T-cell (primary cell): ENCODE measurements at regions not wholly inside any gene's neighbourhood (a gene's known extent, or its start where the extent isn't known, plus 50 kb on each side); places are given as distances from the start of the nearest gene placed in this dataset.

Experiments used
- ATAC-seq, 4 experiments: fragments of 200-7000 bp in 3 of 4; fragments of 150-1000 bp in 1 of 4; cut with Tn5 transposase; replicated peaks in 1 of 4; 1 replicate in 3 of 4; 2 replicates in 1 of 4; pipeline ENCODE4 v1.10.0; 2021; ENCODE audit warnings: moderate library complexity in 3 of 4, mild to moderate bottlenecking in 2 of 4, moderate number of reproducible peaks in 1 of 4
- CTCF ChIA-PET, 2 donors: fragments of 300-600 bp; sonication (Branson Sonifier 250); formaldehyde crosslinking; loops; one replicate each; lab custom pipeline; 2022; ENCODE audit warnings: antibody characterized with exemption in 2 of 2; lab: Charles Lee
- POLR2A ChIA-PET, 2 donors: fragments of 300-600 bp; sonication (Branson Sonifier 250); formaldehyde crosslinking; loops; one replicate each; lab custom pipeline; 2022; ENCODE audit warnings: antibody characterized with exemption in 2 of 2; lab: Charles Lee
- DNase-seq, 35 experiments: peaks; one replicate each; pipeline versions ENCODE4 v3.0.0 to v3.0.0-alpha.2; 2013 to 2023
- H3K27ac ChIP-seq: one replicate; pipeline ENCODE4 v1.5.1; 2013; ENCODE audit warnings: low read length
- H3K27me3 ChIP-seq, 2 experiments: replicated peaks in 1 of 2; 1 replicate in 1 of 2; 2 replicates in 1 of 2; pipeline versions ENCODE4 v1.6.1 to v1.7.0; 2013; ENCODE audit warnings: low read length in 1 of 2, mixed read lengths in 1 of 2; ENCODE audit not compliant: control insufficient read depth in 2 of 2, insufficient read depth in 2 of 2; ENCODE audit errors: extremely low read depth in 1 of 2
- H3K36me3 ChIP-seq, 2 donors: 1 replicate in 1 of 2; 2 replicates in 1 of 2; pipeline versions ENCODE4 v1.6.1 to v1.7.0; 2013; ENCODE audit warnings: low read length in 1 of 2; ENCODE audit not compliant: control insufficient read depth in 2 of 2, insufficient read depth in 1 of 2; ENCODE audit errors: extremely low read depth in 1 of 2
- H3K4me1 ChIP-seq, 2 experiments: 1 replicate in 1 of 2; 2 replicates in 1 of 2; pipeline versions ENCODE4 v1.6.1 to v1.7.0; 2013; ENCODE audit warnings: low read length in 2 of 2, mixed read lengths in 1 of 2; ENCODE audit not compliant: insufficient read depth in 2 of 2, control insufficient read depth in 1 of 2; ENCODE audit errors: extremely low read depth in 1 of 2
- H3K4me3 ChIP-seq, 2 donors: 1 replicate in 1 of 2; 2 replicates in 1 of 2; pipeline versions ENCODE4 v1.5.1 to v1.7.0; 2013; ENCODE audit warnings: mild to moderate bottlenecking in 2 of 2, low read length in 1 of 2, moderate library complexity in 1 of 2; ENCODE audit not compliant: control insufficient read depth in 1 of 2; ENCODE audit errors: extremely low read depth in 1 of 2
- H3K9me3 ChIP-seq: 2 replicates; pipeline ENCODE4 v1.7.0; 2013
- H3K27ac Mint-ChIP-seq, 2 donors: one replicate each; pipeline ENCODE4 v1.8.0; 2020 to 2021; ENCODE audit warnings: mild to moderate bottlenecking in 2 of 2, mixed read lengths in 2 of 2
- H3K27me3 Mint-ChIP-seq, 2 donors: one replicate each; pipeline ENCODE4 v1.8.0; 2021 to 2022; ENCODE audit warnings: mixed read lengths in 2 of 2
- H3K36me3 Mint-ChIP-seq: one replicate; pipeline ENCODE4 v1.8.0; 2021; ENCODE audit warnings: mixed read lengths
- H3K4me1 Mint-ChIP-seq, 3 donors: one replicate each; pipeline ENCODE4 v1.8.0; 2020 to 2022; ENCODE audit warnings: mixed read lengths in 3 of 3, mild to moderate bottlenecking in 1 of 3
- H3K4me3 Mint-ChIP-seq, 3 donors: one replicate each; pipeline ENCODE4 v1.8.0; 2020 to 2022; ENCODE audit warnings: mild to moderate bottlenecking in 3 of 3, mixed read lengths in 3 of 3, moderate library complexity in 3 of 3
- H3K9me3 Mint-ChIP-seq, 3 donors: one replicate each; pipeline ENCODE4 v1.8.0; 2020 to 2022; ENCODE audit warnings: mixed read lengths in 3 of 3
- WGBS: methylation state at CpG from one replicate; pipeline ENCODE4 v1.1.5; 2013; ENCODE audit warnings: missing lambda C conversion rate; ENCODE audit not compliant: insufficient coverage; 5-methylcytosine and 5-hydroxymethylcytosine counted together

DNA sequence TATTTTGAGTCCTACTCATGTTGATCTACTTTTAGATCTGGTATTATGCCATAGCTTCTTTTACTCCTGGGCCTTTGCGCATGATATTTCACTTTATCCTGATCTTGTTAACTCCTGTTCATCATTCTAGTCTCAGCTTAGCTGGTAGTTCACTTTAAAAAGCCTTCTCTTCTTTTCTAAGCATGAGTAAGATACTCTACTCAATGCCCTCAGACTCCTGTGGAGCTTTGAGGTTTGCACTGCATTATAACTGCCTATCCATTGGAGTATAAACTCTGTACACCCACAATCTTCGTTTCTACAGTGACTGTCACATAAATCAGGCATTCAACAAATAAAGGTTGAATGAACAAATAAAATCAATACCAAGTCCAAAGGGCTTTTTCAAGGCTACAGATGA, 357.9 kb upstream of the KCNH8 start:
- CTCF ChIA-PET: interaction anchor here in 1 of 2 donors (0.6 kb wide), 1 partner anchor 402 kb away, joined by 3 read pairs; no protein-coding TSS in a partner anchor
- no peak overlapping the region for H3K4me3 ChIP-seq
- DNase-seq (no peak), ATAC-seq (peak in 2 of 4 experiments; percentile 30 to 52)
- Mint-ChIP-seq H3K27me3 (no peaks in the 10 kb centered on the region), H3K9me3 (peaks cover 0 to 5% (median 0%) of the 10 kb centered on the region in 3 donors), H3K4me1 (peaks cover 0 to 22% (median 2%) of the 10 kb centered on the region in 3 donors), H3K27ac (no peak overlapping the region), H3K36me3 (no peaks in the 10 kb centered on the region), H3K4me3 (no peak overlapping the region)
- no peaks in the 10 kb centered on the region for H3K27me3 ChIP-seq
- H3K27ac ChIP-seq: no peak overlapping the region
- no peaks in the 10 kb centered on the region for H3K9me3 ChIP-seq
- H3K36me3 ChIP-seq: no peaks in the 10 kb centered on the region
- 100% methylated on average over 1 of the region's 2 CpGs for WGBS
- POLR2A ChIA-PET: no interaction called here
- no peaks in the 10 kb centered on the region for H3K4me1 ChIP-seq

GRCh38 chr3:18789734-18790133, 358.6 kb upstream of the KCNH8 start:
- 100% methylated on average over 1 of the region's 1 CpG for WGBS
- CTCF ChIA-PET: no interaction called here

GRCh38 chr3:18787441-18787840, 360.9 kb upstream of the KCNH8 start:
- ATAC-seq: no peak

More at GRCh38 chr3:18789734-18790133, 358.6 kb upstream of the KCNH8 start:
- peak in 2 of 4 experiments; percentile 8 to 23 for ATAC-seq
- POLR2A ChIA-PET: no interaction called here
- Mint-ChIP-seq H3K27ac (no peak overlapping the region), H3K9me3 (peaks cover 0 to 5% (median 0%) of the 10 kb centered on the region in 3 donors), H3K36me3 (no peaks in the 10 kb centered on the region), H3K27me3 (no peaks in the 10 kb centered on the region), H3K4me1 (peaks cover 0 to 22% (median 2%) of the 10 kb centered on the region in 3 donors), H3K4me3 (no peak overlapping the region)
- no peak for DNase-seq
- Histone ChIP-seq H3K27ac (no peak overlapping the region), H3K4me1 (no peaks in the 10 kb centered on the region), H3K36me3 (no peaks in the 10 kb centered on the region), H3K9me3 (no peaks in the 10 kb centered on the region), H3K4me3 (no peak overlapping the region), H3K27me3 (no peaks in the 10 kb centered on the region)

GRCh38 chr3:18786650-18787323, 361.5 kb upstream of the KCNH8 start:
- Histone ChIP-seq H3K27me3 (no peaks in the 10 kb centered on the region), H3K27ac (no peak overlapping the region), H3K4me1 (peaks cover 0 to 8% of the 10 kb centered on the region in 2 experiments), H3K9me3 (no peaks in the 10 kb centered on the region), H3K4me3 (no peak overlapping the region), H3K36me3 (no peaks in the 10 kb centered on the region)
- H3K9me3 Mint-ChIP-seq: peaks cover 0 to 5% (median 0%) of the 10 kb centered on the region in 3 donors
- no peak for DNase-seq
- H3K4me1 Mint-ChIP-seq: peaks cover 6 to 46% (median 12%) of the 10 kb centered on the region in 3 donors
- no CpG with 5 or more reads among the region's 1 CpG for WGBS
- peak in 2 of 4 experiments; percentile 42 to 46 for ATAC-seq
- no peaks in the 10 kb centered on the region for H3K27me3 Mint-ChIP-seq
- no peak overlapping the region for H3K4me3 Mint-ChIP-seq
- H3K27ac Mint-ChIP-seq: no peak overlapping the region
- H3K36me3 Mint-ChIP-seq: no peaks in the 10 kb centered on the region
- POLR2A ChIA-PET: no interaction called here
- CTCF ChIA-PET: interaction anchor here in 1 of 2 donors (1.3 kb wide), 1 partner anchor 228 kb away, joined by 3 read pairs; no protein-coding TSS in a partner anchor

More at GRCh38 chr3:18787441-18787840, 360.9 kb upstream of the KCNH8 start:
- POLR2A ChIA-PET: no interaction called here
- CTCF ChIA-PET: interaction anchor here in 1 of 2 donors (1.3 kb wide), 1 partner anchor 228 kb away, joined by 3 read pairs; no protein-coding TSS in a partner anchor
- no peak overlapping the region for H3K27ac ChIP-seq
- Mint-ChIP-seq H3K4me1 (peaks cover under 1 to 42% (median 6%) of the 10 kb centered on the region in 3 donors), H3K4me3 (no peak overlapping the region), H3K27me3 (no peaks in the 10 kb centered on the region), H3K36me3 (no peaks in the 10 kb centered on the region), H3K27ac (no peak overlapping the region), H3K9me3 (peaks cover 0 to 5% (median 0%) of the 10 kb centered on the region in 3 donors)
- peaks cover 0 to 2% of the 10 kb centered on the region in 2 experiments for H3K4me1 ChIP-seq
- H3K27me3 ChIP-seq: no peaks in the 10 kb centered on the region
- DNase-seq: no peak
- H3K9me3 ChIP-seq: no peaks in the 10 kb centered on the region
- WGBS: no CpG with 5 or more reads among the region's 2 CpGs
- no peak overlapping the region for H3K4me3 ChIP-seq
- no peaks in the 10 kb centered on the region for H3K36me3 ChIP-seq

DNA sequence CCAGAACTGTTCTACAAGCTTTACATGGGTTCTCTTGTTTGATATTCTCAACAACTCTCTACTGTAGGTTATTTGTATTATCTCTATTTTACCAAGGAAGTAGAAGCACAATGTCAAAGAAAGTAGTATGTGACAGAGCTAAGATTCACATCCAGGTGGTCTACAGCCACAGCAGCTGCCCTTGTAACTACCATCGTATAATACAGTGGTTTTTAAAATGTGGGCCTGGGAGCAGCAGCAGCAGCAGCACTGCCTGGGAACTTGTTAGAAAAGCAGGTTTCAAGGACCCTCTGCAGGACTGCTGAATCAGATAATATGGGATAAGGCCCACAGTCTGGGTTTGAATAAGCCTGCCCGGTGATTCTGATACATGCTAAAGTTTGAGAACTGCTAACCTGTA, 357.1 kb upstream of the SATB1 start:
- Histone ChIP-seq H3K9me3 (no peaks in the 10 kb centered on the region), H3K4me1 (peaks cover 2 to 43% of the 10 kb centered on the region in 2 experiments), H3K36me3 (no peaks in the 10 kb centered on the region), H3K27ac (no peak overlapping the region), H3K4me3 (no peak overlapping the region), H3K27me3 (no peaks in the 10 kb centered on the region)
- peaks cover 31 to 70% (median 43%) of the 10 kb centered on the region in 3 donors for H3K4me1 Mint-ChIP-seq
- POLR2A ChIA-PET: no interaction called here
- H3K27me3 Mint-ChIP-seq: no peaks in the 10 kb centered on the region
- no peak for DNase-seq
- no peaks in the 10 kb centered on the region for H3K9me3 Mint-ChIP-seq
- no peak overlapping the region for H3K4me3 Mint-ChIP-seq
- WGBS: 40% methylated on average over 1 of the region's 2 CpGs
- no peak overlapping the region for H3K27ac Mint-ChIP-seq
- CTCF ChIA-PET: no interaction called here
- no peak for ATAC-seq
- H3K36me3 Mint-ChIP-seq: no peaks in the 10 kb centered on the region

- DNase-seq (peak in 5 of 35 experiments; percentile 3 to 26 (median 13)), ATAC-seq (peak in 2 of 4 experiments; percentile 34 to 76)
- CTCF ChIA-PET: interaction anchor here in 1 of 2 donors (0.7 kb wide), 1 partner anchor 1036 kb away, joined by 3 read pairs; no protein-coding TSS in a partner anchor
- peaks cover 2 to 44% of the 10 kb centered on the region in 2 experiments for H3K4me1 ChIP-seq
- H3K4me3 Mint-ChIP-seq: peak overlapping the region; percentile 14 to 70 (median 49)
- no peak overlapping the region for H3K27ac ChIP-seq
- POLR2A ChIA-PET: interaction anchor here in 1 of 2 donors (0.5 kb wide), 1 partner anchor 388 kb away, joined by 4 read pairs; no protein-coding TSS in a partner anchor
- peaks cover 31 to 66% (median 41%) of the 10 kb centered on the region in 3 donors for H3K4me1 Mint-ChIP-seq
- no peaks in the 10 kb centered on the region for H3K27me3 ChIP-seq
- H3K9me3 Mint-ChIP-seq: no peaks in the 10 kb centered on the region
- H3K9me3 ChIP-seq: no peaks in the 10 kb centered on the region
- peak overlapping the region; percentile 5 to 82 for H3K27ac Mint-ChIP-seq
- H3K36me3 Mint-ChIP-seq: no peaks in the 10 kb centered on the region
- 40% methylated on average over 1 of the region's 3 CpGs for WGBS
- no peak overlapping the region for H3K4me3 ChIP-seq
- no peaks in the 10 kb centered on the region for H3K36me3 ChIP-seq
- H3K27me3 Mint-ChIP-seq: no peaks in the 10 kb centered on the region
Observed at GRCh38 chr3:18780959-18781358, 355.8 kb upstream of the SATB1 start.
